ENCODE measurements at regions not wholly inside any gene's neighbourhood (a gene's known extent, or its start where the extent isn't known, plus 50 kb on each side); places are given as distances from the start of the nearest gene placed in this dataset.

DNA sequence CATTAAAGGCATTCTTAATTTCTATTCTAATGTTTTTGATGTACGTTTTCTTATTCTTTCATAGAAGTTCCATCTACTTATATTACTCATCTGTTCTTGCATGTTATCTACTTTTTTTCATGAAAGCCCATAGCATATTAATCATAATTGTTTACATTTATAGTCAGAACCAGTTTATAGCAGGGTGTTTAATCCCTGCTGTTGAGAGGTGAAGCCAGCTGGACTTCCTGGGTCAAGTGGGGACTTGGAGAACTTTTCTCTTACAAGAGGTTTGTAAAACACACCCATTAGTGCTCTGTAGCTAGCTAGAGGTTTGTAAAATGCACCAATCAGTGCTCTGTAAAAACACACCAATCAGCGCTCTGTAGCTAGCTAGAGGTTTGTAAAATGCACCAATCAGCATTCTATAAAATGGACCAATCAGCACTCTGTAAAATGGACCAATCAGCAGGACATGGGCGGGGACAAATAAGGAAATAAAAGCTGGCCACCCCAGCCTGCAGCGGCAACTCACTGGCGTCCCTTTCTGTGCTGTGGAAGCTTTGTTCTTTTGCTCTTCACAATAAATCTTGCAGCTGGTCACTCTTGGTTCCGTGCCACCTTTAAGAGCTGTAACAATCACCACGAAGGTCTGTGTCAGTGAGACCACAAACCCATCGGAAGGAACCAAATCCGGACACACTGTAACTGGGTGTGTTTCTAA, 120.6 kb downstream of the TANC2 start:
- no peak for TF ChIP-seq POLR2A (IDR thresholded peaks at IDR 0.05)
- TF ChIP-seq, protein P1, sequence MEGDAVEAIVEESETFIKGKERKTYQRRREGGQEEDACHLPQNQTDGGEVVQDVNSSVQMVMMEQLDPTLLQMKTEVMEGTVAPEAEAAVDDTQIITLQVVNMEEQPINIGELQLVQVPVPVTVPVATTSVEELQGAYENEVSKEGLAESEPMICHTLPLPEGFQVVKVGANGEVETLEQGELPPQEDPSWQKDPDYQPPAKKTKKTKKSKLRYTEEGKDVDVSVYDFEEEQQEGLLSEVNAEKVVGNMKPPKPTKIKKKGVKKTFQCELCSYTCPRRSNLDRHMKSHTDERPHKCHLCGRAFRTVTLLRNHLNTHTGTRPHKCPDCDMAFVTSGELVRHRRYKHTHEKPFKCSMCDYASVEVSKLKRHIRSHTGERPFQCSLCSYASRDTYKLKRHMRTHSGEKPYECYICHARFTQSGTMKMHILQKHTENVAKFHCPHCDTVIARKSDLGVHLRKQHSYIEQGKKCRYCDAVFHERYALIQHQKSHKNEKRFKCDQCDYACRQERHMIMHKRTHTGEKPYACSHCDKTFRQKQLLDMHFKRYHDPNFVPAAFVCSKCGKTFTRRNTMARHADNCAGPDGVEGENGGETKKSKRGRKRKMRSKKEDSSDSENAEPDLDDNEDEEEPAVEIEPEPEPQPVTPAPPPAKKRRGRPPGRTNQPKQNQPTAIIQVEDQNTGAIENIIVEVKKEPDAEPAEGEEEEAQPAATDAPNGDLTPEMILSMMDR (IDR thresholded peaks at IDR 0.05) = no peak
